ENCODE measurements at regions not wholly inside any gene's neighbourhood (a gene's known extent, or its start where the extent isn't known, plus 50 kb on each side); places are given as distances from the start of the nearest gene placed in this dataset.

GRCh38 chr1:55870106-55870505 lies 654.9 kb upstream of the USP24 start:
- Histone ChIP-seq H3K4me2 (no peak overlapping the region), H3K9me3 (ENCODE audit: insufficient read depth, low read depth) (no peaks in the 10 kb centered on the region), H3K79me2 (ENCODE audit: low read depth) (no peaks in the 10 kb centered on the region), H3F3A (ENCODE audit: insufficient read depth, low read depth) (no peaks in the 10 kb centered on the region), H3K4me3 (no peak overlapping the region), H4K20me1 (ENCODE audit: insufficient read depth) (no peaks in the 10 kb centered on the region), H3K4me1 (replicated peaks; ENCODE audit: insufficient read depth) (no peaks in the 10 kb centered on the region), H2AFZ (no peak overlapping the region), H3K27ac (no peak overlapping the region), H3K36me3 (ENCODE audit: low read depth) (no peaks in the 10 kb centered on the region), H3K9me2 (ENCODE audit: insufficient read depth) (no peaks in the 10 kb centered on the region; the same call in 1 of the 2 replicates), H3K27me3 (ENCODE audit: insufficient read depth, low read depth) (no peaks in the 10 kb centered on the region)
- TF ChIP-seq, protein P1, sequence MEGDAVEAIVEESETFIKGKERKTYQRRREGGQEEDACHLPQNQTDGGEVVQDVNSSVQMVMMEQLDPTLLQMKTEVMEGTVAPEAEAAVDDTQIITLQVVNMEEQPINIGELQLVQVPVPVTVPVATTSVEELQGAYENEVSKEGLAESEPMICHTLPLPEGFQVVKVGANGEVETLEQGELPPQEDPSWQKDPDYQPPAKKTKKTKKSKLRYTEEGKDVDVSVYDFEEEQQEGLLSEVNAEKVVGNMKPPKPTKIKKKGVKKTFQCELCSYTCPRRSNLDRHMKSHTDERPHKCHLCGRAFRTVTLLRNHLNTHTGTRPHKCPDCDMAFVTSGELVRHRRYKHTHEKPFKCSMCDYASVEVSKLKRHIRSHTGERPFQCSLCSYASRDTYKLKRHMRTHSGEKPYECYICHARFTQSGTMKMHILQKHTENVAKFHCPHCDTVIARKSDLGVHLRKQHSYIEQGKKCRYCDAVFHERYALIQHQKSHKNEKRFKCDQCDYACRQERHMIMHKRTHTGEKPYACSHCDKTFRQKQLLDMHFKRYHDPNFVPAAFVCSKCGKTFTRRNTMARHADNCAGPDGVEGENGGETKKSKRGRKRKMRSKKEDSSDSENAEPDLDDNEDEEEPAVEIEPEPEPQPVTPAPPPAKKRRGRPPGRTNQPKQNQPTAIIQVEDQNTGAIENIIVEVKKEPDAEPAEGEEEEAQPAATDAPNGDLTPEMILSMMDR (conservative IDR thresholded peaks at IDR 0.05): no peak
- TF ChIP-seq EZH2 (IDR thresholded peaks at IDR 0.05; ENCODE audit: low read depth): no peak
- POLR2A ChIA-PET (ENCODE audit: unreplicated experiment): interaction anchor here (0.6 kb wide), 1 partner anchor 11 kb away, joined by 4 read pairs; no protein-coding TSS in a partner anchor
- CTCF ChIA-PET: no interaction called here
- no peak for DNase-seq
- intact Hi-C loops (cut with micrococcal nuclease; ENCODE audit: unreplicated experiment): no loop called here
- BruUV-seq (replicated peaks): no TSS peak

DNA sequence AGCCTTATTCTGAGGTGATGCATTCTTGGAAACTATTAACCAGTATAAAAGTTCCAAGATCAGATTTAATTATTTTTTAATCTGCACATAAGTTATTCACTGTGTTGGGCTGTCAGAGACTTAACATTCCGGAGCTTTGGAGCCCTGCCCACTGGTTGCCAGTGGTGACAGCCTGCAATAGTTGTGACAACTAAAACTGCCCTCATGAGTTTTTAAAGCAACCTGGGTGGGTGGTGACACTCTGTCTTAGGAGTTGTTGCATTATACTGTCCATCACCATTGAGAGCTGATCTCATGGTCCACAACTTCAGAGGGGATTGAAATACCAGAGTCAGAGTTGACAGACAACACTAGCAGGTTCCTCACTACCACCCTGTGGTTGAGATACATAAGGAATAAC lies 653.9 kb upstream of the USP24 start:
- no peaks in the 10 kb centered on the region; the same call in 1 of the 2 replicates for H3K9me2 ChIP-seq (ENCODE audit: insufficient read depth)
- no peaks in the 10 kb centered on the region for H3K36me3 ChIP-seq (ENCODE audit: low read depth)
- CTCF ChIA-PET: no interaction called here
- no peak overlapping the region for H3K27ac ChIP-seq
- BruUV-seq (replicated peaks): no TSS peak
- no peak overlapping the region for H3K4me3 ChIP-seq
- TF ChIP-seq EZH2 (IDR thresholded peaks at IDR 0.05; ENCODE audit: low read depth): no peak
- TF ChIP-seq, protein P1 (conservative IDR thresholded peaks at IDR 0.05): no peak
- H3K79me2 ChIP-seq (ENCODE audit: low read depth): no peaks in the 10 kb centered on the region
- H3K9me3 ChIP-seq (ENCODE audit: insufficient read depth, low read depth): no peaks in the 10 kb centered on the region
- POLR2A ChIA-PET (ENCODE audit: unreplicated experiment): no interaction called here
- H3F3A ChIP-seq (ENCODE audit: insufficient read depth, low read depth): no peaks in the 10 kb centered on the region
- intact Hi-C loops (cut with micrococcal nuclease; ENCODE audit: unreplicated experiment): no loop called here
- no peak overlapping the region for H3K4me2 ChIP-seq
- H3K4me1 ChIP-seq (replicated peaks; ENCODE audit: insufficient read depth): no peaks in the 10 kb centered on the region
- H2AFZ ChIP-seq: no peak overlapping the region
- H3K27me3 ChIP-seq (ENCODE audit: insufficient read depth, low read depth): no peaks in the 10 kb centered on the region
- no peaks in the 10 kb centered on the region for H4K20me1 ChIP-seq (ENCODE audit: insufficient read depth)
- peak in 1 of 2 experiments; percentile 10 for DNase-seq

DNA sequence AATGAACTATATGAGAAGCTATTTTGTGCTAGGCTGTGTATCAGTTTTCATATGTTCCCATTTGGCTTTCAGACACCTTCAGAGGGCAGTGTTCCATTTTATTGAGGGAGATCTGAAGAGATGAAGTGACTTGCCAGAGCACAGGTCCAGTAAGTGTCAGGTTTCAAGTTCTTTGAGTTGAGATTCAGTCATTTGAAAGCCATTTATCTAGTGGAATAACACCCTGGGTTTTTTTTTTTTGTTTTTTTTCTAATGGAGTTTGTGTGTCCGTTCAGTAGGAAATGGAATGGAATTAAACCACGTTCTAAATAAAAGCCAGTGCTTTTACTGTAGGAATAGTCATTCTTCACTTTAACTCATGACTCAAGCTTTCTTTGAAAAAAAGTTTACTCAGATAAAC lies 652.9 kb upstream of the USP24 start:
- Histone ChIP-seq H3K79me2 (ENCODE audit: low read depth) (no peaks in the 10 kb centered on the region), H3K27ac (no peak overlapping the region), H4K20me1 (ENCODE audit: insufficient read depth) (no peaks in the 10 kb centered on the region), H2AFZ (no peak overlapping the region), H3K4me2 (no peak overlapping the region), H3K27me3 (ENCODE audit: insufficient read depth, low read depth) (no peaks in the 10 kb centered on the region), H3K9me3 (ENCODE audit: insufficient read depth, low read depth) (no peaks in the 10 kb centered on the region), H3K36me3 (ENCODE audit: low read depth) (no peaks in the 10 kb centered on the region), H3F3A (ENCODE audit: insufficient read depth, low read depth) (no peaks in the 10 kb centered on the region), H3K4me3 (no peak overlapping the region), H3K4me1 (replicated peaks; ENCODE audit: insufficient read depth) (no peaks in the 10 kb centered on the region), H3K9me2 (ENCODE audit: insufficient read depth) (no peaks in the 10 kb centered on the region; the same call in 1 of the 2 replicates)
- no peak for DNase-seq
- ChIA-PET POLR2A (ENCODE audit: unreplicated experiment) (interaction anchor here (0.7 kb wide), 1 partner anchor 717 kb away, joined by 10 read pairs; no protein-coding TSS in a partner anchor), CTCF (interaction anchor here (0.6 kb wide), 1 partner anchor 190 kb away, joined by 3 read pairs; no protein-coding TSS in a partner anchor)
- intact Hi-C loops (cut with micrococcal nuclease; ENCODE audit: unreplicated experiment): no loop called here
- no TSS peak for BruUV-seq (replicated peaks)
- TF ChIP-seq, protein P1 (conservative IDR thresholded peaks at IDR 0.05): no peak
- TF ChIP-seq EZH2 (IDR thresholded peaks at IDR 0.05; ENCODE audit: low read depth): no peak
